Activated naive CD8-positive, alpha-beta T cell treated with anti-CD3 and anti-CD28 coated beads for 36 hours (primary cell): ENCODE measurements at regions not wholly inside any gene's neighbourhood (a gene's known extent, or its start where the extent isn't known, plus 50 kb on each side); places are given as distances from the start of the nearest gene placed in this dataset.

ENCODE experiments used
- DNase-seq: peaks from one replicate; pipeline ENCODE4 v3.0.0; 2021
- H3K27ac Mint-ChIP-seq: one replicate; pipeline ENCODE4 v1.8.0; 2022; ENCODE audit warnings: mild to moderate bottlenecking, moderate library complexity, mixed read lengths
- H3K27me3 Mint-ChIP-seq: one replicate; pipeline ENCODE4 v1.8.0; 2022; ENCODE audit warnings: mild to moderate bottlenecking, mixed read lengths
- H3K36me3 Mint-ChIP-seq: one replicate; pipeline ENCODE4 v1.8.0; 2021; ENCODE audit warnings: mild to moderate bottlenecking, mixed read lengths
- H3K4me1 Mint-ChIP-seq: one replicate; pipeline ENCODE4 v1.8.0; 2021; ENCODE audit warnings: mixed read lengths
- H3K4me3 Mint-ChIP-seq: one replicate; pipeline ENCODE4 v1.8.0; 2022; ENCODE audit warnings: mild to moderate bottlenecking, moderate library complexity, mixed read lengths
- H3K9me3 Mint-ChIP-seq: one replicate; pipeline ENCODE4 v1.8.0; 2022; ENCODE audit warnings: mixed read lengths

DNA sequence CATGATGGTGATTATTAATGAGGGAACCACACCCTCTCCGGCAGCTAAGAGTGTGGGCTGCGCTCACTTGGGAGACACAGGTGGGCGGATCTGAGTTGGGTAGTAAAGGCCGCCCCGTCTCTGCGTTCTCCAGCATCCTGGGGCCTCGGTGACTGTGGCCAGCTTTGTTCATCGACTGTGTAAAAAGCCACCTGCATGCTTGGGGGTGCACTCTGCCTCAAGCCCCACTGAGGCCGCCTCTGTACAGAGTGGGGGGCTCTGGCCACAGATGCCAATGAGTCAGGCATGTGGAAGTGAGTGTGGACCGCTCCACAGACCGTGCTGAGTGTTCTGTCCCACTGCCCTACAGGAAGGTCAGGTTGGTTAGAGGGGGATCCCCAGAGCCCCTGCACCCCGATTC, 192.7 kb downstream of the SHANK2 start:
- Mint-ChIP-seq H3K36me3 (no peaks in the 10 kb centered on the region), H3K4me1 (no peaks in the 10 kb centered on the region), H3K27ac (no peak overlapping the region), H3K4me3 (no peak overlapping the region), H3K27me3 (peaks cover 24% of the 10 kb centered on the region), H3K9me3 (no peaks in the 10 kb centered on the region)
- no peak for DNase-seq

DNA sequence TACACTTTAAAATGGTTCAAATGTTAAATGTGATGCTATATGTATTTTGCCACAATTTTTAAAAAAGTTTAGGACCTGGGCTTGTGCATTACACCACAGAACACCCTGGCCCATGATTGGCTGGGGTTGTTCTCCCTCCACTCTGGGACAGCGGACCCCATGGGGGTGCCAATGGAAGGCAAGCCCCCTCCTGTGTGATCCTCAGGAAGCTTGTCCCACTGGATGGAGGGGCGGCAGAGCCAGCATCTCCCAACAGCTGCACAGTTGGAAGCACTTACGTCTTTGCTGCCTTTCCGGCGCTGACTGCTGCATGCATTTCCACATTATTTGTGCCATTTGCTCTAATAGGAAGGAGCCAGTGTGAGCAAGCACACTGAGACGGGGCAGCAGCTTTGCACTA, 196.5 kb downstream of the SHANK2 start:
- H3K4me1 Mint-ChIP-seq = no peaks in the 10 kb centered on the region
- H3K27me3 Mint-ChIP-seq = no peaks in the 10 kb centered on the region
- no peaks in the 10 kb centered on the region for H3K36me3 Mint-ChIP-seq
- no peak for DNase-seq
- no peaks in the 10 kb centered on the region for H3K9me3 Mint-ChIP-seq
- no peak overlapping the region for H3K27ac Mint-ChIP-seq
- no peak overlapping the region for H3K4me3 Mint-ChIP-seq
